Neural progenitor cell (in vitro differentiated cells): ENCODE measurements at regions not wholly inside any gene's neighbourhood (a gene's known extent, or its start where the extent isn't known, plus 50 kb on each side); places are given as distances from the start of the nearest gene placed in this dataset.

Experiments
- CTCF ChIP-seq: fragments of 200-600 bp; sonication (generic); IDR thresholded peaks from 2 replicates; pipeline ENCODE4 v1.5.1; 2017; ENCODE audit warnings: antibody characterized with exemption, mild to moderate bottlenecking
- EZH2 ChIP-seq: fragments of 200-600 bp; sonication (generic); IDR thresholded peaks from 2 replicates; pipeline ENCODE4 v1.6.1; 2017; ENCODE audit warnings: antibody characterized with exemption, mild to moderate bottlenecking, moderate library complexity
- EZH2phosphoT487 ChIP-seq: fragments of 200-600 bp; sonication (generic); IDR thresholded peaks from 2 replicates; pipeline ENCODE4 v1.6.1; 2017; ENCODE audit warnings: antibody characterized with exemption

DNA sequence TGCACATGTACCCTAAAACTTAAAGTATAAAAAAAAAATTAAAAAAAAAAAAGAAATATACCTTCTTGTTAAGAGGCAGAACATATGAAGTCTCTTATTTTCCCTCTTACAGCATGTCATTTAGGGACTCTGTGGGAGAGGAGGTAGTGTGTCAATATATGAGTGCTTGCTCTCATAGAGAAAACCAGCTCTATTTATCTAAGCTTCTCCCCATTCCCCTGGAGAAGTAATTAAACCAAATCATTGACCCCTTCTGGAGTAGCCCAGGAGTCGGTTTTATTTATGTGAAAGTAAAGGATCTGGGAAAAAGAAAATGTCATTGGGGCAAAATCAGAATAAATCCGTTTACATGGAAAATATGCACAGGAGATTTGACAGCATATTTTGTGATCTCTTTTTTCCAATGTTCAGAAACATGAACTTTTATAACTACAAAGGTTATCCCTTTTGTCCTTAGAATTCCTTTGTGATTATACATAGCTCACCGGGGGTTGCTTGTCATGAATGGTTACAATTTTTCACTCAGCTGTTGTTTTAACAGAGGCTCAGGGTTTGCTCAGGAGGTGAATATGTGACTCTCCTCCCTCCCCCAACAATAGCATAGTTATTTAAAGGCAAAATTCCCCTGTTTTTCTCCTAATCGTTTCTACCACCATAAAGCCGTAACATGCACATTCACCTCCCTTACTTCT lies 114.5 kb upstream of the C1orf21 start:
- no peak for TF ChIP-seq CTCF
- TF ChIP-seq EZH2 = no peak
- TF ChIP-seq EZH2phosphoT487 = no peak
